HG02571 (cell line): ENCODE measurements at regions not wholly inside any gene's neighbourhood (a gene's known extent, or its start where the extent isn't known, plus 50 kb on each side); places are given as distances from the start of the nearest gene placed in this dataset.
"Not testable (repeated sequence)": the region's sequence is repeated elsewhere in the genome, so short reads cannot be mapped to it uniquely, and the experiment has no call there.

Source experiments
- ATAC-seq: cut with Tn5 transposase; IDR thresholded peaks from one replicate; pipeline ENCODE4 v1.9.1; 2021; ENCODE audit warnings: mild to moderate bottlenecking, moderate library complexity; ENCODE audit not compliant: unreplicated experiment

DNA sequence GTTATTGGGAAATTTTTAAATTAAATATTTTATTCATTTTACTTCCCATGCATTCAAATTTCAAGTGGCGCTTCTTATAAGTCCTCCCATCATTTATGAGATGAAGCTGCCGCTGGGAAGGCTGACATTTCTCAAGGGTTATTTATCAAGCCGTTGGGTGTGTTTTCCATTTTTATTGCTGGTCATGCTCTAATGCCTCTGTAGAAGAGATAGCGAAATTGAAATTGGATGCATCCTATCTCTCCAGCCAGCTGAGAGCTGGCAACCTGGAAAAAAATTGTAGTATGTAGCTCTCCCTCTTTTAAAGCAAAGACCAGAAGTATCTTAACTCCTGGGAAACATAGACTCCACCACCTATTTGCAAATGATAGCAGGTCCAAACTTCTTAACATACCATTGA, 135.9 kb downstream of the C6orf118 start:
- ATAC-seq: no peak

DNA sequence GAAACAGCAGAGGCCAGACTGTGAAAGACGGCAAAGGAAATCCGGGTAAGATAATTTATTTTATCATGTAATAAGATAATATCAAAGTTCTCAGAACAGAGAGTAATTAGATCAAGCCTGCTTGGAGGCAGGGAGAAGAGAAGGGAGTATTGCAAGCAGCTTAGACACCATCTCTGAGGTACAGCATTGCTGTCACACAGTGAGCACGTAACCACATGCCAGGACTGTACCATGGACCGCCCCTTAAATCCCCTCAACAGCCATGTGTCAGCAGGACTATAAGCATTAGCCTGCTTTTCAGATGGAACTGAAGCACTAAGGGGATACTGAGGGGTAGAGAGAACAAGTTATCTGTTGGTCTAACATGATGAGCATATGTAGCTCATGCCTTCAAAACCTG, 141.5 kb downstream of the C6orf118 start:
- no peak for ATAC-seq

DNA sequence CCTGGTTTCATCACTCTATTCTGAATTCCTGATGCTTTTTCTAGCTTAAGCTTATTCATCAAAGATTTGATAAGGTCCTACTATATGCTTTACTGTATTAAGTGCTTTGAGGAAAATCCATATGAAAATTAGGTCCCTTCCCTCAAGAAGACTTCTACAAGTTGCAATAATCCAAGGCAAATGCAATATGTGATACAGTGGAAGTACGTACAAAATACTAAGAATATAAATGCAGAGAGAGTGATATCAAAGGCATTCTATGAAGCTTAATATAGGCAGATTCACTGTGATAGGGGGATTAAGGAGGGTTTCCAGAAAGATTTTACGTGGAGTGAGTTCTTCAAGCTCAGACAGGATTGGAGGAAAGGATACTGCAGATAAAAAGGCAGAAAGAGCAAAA, 142.1 kb downstream of the C6orf118 start:
- no peak for ATAC-seq

DNA sequence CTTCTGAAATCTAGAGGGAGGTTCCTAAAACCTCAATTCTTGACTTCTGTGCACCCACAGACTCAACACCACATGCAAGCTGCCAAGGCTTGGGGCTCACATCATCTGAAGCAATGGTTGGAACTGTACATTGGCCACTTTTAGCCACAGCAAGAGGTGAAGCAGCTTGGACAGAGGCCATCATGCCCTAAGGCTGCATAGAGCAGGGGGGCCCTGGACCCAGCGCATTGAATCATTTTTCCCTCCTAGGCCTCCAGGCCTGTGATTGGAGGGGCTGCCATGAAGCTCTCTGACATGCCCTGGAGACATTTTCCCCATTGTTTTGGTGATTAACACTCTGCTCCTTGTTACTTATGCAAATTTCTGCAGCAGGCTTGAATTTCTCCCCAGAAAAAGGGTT, 145.9 kb downstream of the C6orf118 start:
- ATAC-seq: no peak

DNA sequence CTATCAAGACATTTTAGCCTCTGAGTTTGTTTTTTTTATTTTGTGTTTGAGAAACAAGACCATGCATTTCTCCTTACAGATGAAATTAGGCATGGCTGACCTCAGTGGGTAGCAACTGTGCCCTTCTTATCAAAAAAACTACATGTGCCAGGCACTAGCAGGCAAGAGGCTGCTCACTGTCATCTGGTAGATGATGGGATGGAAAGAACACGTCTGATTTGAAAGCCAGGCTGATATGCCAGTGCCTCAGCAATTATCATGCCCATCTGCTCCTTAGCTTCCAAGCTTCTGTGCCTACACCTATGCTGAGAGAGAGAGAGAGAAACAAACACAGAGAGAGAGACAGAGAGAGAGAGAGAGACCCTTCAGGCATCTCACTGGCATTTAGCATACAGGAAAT, 149.9 kb downstream of the C6orf118 start:
- ATAC-seq: no peak

DNA sequence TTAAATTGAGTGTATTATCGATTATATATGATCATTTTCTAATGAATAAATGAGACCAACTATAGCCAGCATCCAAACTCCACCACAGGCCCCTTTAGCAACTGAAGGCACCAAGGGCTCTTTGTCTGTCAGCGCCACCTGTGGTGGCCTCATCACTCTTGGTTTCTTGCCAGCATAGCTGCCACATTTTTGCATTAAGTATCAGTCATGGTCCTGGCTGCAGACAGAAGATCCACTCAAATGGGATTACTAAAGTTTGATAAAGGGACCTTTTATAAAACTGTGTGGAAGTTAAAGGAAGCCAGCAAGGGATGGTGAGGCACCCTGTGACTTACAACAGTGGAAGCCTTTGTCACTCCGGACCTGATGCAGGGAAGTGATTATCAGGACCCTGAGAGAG, 162.9 kb downstream of the C6orf118 start:
- no peak for ATAC-seq

DNA sequence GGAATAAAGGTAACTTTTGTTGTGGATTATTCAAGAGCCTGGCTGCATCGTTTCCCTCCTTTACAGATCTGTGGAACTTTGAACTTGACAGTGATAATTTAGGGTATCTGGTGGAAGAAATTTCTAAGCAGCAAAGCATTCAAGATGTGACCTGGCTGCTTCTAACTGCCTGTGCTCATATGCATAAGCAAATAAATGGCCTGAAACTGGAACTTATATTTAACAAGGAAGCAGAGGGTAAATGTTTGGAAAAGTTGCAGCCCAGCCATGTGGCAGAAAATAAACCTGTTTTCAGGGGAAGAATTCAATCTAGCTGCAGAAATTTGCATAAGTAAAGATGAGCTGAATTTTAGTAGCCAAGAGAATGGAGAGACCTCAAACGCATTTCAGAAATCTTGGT, 173.5 kb downstream of the C6orf118 start:
- ATAC-seq: no peak

DNA sequence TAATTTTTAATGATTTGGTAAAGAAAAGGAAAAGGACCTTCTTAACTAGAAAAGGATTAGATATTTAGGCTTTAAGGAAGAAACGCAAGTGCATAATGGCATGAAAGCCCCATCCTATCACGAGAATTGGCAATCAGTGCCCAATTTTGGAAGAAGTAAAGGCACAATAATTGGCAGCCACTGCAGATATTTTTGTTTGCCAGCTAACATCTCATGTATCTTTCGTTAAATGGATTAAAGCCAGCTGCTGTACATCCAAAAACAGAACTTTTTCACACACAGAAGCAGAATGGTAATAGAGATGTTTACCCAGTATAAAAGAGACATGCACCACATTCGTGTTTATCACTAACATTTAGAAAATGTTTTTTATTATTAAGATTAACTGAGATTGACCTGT, 180.3 kb downstream of the C6orf118 start:
- ATAC-seq: no peak

DNA sequence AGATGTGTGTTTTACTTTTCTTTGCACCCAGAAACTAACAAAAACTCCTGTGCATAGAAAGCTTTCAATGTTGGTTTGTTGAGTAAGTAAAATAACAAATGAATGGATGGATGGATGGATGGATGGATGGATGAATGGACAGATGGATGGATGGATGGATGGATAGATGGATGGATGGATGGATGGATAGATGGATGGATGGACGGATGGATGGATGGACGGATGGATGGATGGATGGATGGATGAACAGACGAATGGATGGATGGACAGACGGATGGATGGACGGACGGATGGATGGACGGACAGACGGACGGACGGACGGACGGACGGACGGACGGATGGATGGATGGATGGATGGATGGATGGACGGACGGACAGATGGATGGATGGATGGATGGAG, 181.7 kb downstream of the C6orf118 start:
- not testable (repeated sequence) for ATAC-seq

DNA sequence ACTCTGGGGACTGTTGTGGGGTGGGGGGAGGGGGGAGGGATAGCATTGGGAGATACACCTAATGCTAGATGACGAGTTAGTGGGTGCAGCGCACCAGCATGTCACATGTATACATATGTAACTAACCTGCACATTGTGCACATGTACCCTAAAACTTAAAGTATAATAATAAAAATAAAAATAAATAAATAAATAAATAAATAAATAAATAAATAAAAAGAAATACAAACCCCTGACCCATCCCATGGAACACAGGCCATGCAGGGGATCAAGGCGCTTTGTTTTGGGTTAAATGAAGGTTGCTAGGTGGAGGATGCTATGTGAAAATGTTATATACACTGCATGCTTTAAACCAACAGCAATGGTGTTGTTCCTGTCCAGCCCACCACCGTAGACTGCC, 184.7 kb downstream of the C6orf118 start:
- not testable (repeated sequence) for ATAC-seq

DNA sequence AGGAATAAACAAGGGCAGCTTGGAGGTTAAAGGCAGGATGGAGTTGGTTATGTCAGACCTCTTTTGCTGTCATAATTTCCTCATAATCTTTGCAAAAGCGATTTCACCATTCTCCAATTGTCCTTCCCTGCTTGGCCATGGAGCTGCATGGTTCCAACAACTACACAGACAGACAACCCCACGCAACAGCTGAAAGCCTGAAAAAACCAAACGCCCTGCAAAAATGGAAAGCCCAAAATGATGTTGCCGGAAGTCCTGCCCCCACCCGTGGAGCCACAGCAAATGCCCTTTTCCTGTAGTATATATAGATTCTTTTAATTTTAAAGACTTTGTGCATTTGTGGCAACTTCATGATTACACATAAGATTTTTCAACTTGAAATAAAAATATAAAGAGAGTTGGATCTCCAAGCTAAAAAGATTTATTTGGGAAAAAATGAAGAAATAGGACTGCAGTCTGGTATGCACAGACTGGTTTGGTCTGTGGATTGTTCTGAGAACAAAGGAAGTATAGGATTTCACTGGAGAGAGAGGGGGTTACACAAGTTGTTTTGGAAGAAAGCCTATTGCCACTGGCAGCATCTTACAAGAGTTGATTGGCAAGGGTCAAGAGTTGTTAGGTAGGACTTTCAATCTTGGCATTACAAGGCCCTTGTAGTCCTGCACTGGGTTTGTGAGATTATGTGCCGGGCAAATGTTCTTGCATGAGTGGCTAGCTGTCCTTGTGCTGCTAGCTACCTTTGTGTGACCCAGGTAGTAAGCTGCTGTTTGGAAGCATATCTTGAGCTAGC, 190.0 kb downstream of the C6orf118 start:
- ATAC-seq: no peak

DNA sequence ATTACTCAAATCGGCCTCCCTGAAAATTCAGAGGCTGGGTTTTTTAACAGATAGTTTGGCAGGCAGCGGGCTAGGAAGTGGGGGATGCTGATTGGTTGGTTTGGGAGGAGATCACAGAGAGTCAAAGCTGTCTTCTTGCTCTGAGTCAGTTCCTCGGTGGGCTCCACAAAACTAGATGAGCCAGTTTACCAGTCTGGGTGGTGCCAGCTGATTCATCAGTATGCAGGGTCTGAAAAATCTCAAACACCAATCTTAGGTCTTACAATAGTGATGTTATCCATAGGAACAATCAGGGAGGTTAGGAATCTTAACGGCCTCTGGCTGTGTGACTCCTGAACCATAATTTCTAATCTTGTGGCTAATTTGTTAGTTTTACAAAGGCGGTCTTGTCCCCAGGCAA, 190.7 kb downstream of the C6orf118 start:
- ATAC-seq: no peak

DNA sequence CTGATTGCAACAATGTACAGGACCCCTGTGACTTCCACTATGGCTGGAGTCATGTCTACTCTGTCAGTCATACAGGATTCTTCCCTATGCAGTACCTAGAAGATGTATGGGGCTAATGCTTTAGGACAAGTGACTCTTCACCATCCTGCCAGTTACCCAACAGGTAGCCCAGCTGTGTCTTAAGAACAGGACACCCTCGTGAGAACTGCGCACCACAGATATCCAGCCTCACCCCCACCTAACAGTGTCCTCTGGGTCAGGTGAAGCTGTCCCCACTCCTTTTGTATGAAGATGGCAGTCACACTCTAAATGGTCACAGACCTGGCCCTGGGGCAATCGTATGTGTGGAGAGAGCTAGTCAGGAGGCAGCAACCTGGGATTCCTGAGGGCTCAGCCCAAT, 191.6 kb downstream of the C6orf118 start:
- ATAC-seq: no peak

DNA sequence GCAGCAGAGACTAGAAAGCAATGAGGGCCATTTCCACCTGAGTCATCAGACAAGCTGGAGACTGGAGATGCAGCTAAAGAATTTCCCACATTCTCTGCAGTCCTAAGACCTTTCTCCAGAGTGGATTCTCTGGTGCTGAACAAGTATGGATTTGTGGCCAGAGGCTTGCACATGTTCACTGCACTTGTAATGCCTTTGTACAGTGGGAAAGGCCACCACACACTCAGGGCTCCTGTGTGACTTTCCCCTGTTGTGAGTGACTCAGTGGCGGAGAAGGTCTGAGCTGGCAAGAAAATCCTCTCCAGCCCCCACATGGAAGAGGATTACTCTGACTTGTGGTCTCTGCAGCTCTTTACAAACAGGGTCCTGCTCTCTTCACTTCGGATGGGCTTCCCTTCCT, 192.3 kb downstream of the C6orf118 start:
- no peak for ATAC-seq

DNA sequence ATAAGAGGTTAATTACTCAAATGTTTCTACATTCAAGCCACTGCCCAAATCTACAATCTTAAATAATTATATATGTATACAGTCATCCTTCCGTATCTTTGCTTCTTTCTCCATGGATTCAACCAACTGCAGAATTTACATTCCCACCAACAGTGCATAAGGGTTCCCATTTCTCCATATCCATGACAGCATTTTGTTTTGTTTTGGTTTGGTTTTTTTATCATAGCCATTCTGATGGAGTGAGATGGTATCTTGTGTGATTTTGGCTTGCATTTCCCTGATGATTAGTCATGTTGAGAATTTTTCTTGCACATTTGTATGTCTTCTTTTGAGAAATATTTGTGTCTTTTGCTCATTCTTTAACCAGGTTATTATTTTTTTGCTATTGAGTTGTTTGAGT, 198.5 kb downstream of the C6orf118 start:
- ATAC-seq: no peak

DNA sequence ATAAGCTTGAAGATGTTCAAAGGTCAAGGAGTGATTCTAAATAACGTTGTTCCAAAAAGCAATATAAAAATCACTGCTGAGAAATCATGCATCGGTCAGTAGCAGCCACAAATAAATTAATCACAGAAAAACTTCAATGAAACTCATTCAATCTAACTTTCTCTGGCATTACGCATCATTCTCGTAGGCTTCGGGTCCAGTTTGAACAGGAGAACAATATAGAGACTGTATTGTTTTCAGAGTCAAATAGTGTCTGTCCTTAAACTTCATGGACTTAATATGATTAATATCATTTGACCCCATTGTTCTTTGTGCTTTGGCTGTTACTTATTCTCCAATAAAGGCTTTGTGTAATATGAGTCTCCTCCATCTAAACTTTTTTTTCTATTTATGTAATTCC, 200.4 kb downstream of the C6orf118 start:
- ATAC-seq: no peak

DNA sequence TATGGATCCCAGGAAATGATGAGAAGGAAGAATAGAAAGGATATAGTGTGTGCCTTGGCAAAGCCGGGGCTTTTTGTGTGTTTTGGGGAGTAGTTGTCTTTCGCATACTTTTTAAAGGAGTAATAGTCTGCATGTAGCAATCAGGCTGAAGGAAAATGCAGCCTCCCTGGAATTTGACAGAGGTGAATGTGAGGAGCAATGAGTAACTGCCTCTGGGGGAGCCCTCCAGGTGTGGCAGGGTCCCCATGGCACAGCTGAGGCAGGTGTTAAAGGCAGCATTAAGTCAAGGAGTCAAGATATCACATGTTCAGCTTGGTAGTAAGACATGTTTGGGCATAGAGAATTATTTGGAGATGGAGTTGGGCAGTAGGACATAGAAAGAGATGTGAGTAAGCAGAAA, 203.1 kb downstream of the C6orf118 start:
- no peak for ATAC-seq

DNA sequence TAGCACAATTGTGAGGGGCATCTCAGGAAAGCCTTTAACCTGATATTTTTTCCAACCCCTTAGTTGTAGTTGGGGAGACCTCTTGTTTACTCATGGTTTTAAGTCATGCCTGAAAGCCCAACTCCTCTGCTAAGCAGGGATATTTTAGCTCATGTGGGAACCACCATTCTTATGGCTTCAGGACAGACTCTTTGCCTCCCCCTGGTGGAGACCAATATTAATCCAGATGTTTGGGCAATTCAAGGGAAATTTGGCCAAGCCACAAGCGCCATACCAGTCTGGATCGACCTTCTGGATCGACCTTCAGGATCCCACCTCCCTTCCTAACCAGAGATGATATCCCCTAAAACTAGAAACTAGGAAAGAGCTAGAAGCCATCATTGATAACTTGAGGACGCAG, 211.2 kb downstream of the C6orf118 start:
- no peak for ATAC-seq

DNA sequence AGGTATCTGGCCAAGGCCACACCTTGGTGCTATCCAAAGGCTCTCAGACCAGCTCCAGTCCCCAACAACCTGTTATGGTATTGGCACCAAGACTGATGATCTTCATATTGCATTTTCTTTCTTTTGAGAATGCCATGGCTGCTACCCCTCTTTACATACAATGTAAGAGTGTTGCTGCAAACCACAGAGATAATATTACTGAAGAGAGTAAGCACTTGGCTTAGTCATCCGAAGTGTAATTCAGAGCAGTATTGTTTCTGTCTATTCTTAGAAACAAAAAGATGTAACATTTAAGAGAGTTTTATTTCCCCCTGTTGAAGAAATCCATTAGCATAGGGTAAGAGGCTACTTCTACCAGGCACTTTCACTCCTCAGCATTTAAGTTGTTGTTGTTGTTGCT, 212.5 kb downstream of the C6orf118 start:
- no peak for ATAC-seq

DNA sequence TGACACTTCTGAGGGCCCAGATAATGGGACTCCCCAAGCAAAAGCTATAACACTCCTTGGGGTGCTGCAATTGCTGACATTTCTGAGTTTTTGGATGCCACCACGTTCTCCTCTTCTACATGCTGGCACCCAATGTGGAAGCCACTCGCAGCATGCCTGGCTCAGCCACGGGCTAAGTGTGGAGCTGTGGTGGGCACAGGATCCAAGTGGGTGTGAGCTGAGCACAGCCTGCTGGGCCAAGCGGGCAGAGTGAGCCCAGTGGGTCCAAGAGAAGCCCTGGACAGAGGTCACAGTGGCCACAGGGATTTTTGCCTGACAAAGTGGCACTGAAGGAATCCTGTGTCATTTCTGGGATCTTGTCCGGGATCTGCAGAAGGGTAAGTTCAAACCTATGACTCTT, 213.2 kb downstream of the C6orf118 start:
- ATAC-seq: no peak

DNA sequence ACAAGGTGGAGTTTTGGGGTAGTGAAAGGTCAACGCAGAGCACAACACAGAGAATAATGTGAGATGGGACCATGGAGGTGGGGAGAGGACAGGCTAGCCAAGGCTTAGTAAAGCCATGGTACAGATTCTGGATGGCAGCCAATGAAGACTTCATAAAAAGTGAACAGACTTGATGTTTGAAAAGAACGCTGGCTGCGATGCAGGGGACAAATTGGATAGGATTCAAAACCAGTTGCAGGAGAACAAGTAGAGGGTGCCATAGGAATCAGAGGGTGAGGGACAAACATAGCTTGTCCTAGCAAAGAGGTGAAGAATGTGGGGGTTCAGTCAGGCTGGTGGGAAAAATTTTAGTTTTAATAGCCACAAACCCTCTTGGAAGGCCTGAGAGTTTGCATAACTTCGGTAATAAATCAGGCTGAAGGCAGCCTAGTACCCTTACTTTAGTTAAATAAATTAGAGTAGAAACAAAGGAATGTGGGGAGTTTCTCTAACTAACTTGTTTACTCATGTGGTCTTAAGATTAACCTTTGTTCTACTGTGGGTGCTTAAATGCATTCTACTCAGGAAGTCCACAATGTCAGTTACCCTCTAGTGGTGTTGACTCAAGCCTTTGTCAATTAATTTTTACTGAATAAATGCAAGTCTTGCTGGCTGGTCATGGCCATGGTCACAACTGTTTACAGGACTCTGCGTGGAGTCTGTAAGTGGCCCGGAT, 216.4 kb downstream of the C6orf118 start:
- no peak for ATAC-seq

DNA sequence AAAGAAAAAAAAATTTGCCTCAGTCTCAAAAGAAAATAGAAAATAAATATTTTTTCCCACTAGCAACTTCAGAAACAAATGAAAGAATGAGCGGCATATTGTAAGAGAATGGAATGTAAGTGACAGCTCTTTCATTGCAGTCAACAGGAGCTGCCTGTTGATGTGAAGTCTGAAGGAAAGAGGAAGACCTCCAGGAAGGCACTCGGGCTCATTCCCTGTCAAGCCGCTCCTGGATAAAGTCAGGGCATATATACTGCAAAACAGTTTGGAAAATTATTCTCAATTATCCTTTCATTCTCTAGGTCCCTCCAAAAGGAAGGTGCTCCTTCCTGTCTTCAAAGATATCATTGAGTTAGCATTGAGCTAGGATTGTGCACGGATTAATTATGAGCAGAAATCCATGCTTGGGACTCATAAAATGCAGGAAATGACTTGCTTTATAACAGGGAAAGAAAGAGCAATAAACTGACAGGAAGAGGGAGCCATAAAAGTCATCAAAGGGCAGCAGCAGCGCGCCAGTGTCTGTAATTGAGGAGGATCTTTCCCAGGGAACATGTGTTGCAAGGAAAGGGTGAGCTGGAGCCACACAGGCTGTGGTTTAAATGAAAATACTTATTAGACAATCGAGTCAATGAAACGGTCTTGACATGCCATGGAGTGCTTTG, 218.2 kb downstream of the C6orf118 start:
- no peak for ATAC-seq
